Natural killer cell (primary cell): ENCODE measurements at regions not wholly inside any gene's neighbourhood (a gene's known extent, or its start where the extent isn't known, plus 50 kb on each side); places are given as distances from the start of the nearest gene placed in this dataset.

Source experiments
- ATAC-seq, 3 donors: fragments of 150-1000 bp in 2 of 3; fragments of 200-7000 bp in 1 of 3; cut with Tn5 transposase; 1 replicate in 1 of 3; 2 replicates in 2 of 3; pipeline ENCODE4 v1.10.0; 2021; ENCODE audit warnings: mild to moderate bottlenecking in 2 of 3, moderate library complexity in 2 of 3
- DNase-seq, 2 donors: peaks; one replicate each; pipeline versions ENCODE4 v3.0.0 to v3.0.0-alpha.2; 2013 to 2021; ENCODE audit warnings: mixed read lengths in 1 of 2
- H3K27ac ChIP-seq: one replicate; pipeline ENCODE4 v1.5.1; 2013; ENCODE audit warnings: mild to moderate bottlenecking, low read length
- H3K27me3 ChIP-seq: one replicate; pipeline ENCODE4 v1.6.1; 2013; ENCODE audit warnings: low read length; ENCODE audit not compliant: control insufficient read depth, insufficient read depth
- H3K36me3 ChIP-seq: one replicate; pipeline ENCODE4 v1.6.1; 2013; ENCODE audit warnings: low read length; ENCODE audit not compliant: control insufficient read depth, insufficient read depth
- H3K4me1 ChIP-seq: one replicate; pipeline ENCODE4 v1.6.1; 2013; ENCODE audit warnings: low read length; ENCODE audit not compliant: control insufficient read depth, insufficient read depth
- H3K4me3 ChIP-seq: one replicate; pipeline ENCODE4 v1.5.1; 2013; ENCODE audit warnings: low read length
- H3K9me3 ChIP-seq: one replicate; pipeline ENCODE4 v1.6.1; 2013; ENCODE audit warnings: low read length; ENCODE audit not compliant: control insufficient read depth, insufficient read depth
- H3K27ac Mint-ChIP-seq, 2 donors: one replicate each; pipeline ENCODE4 v1.8.0; 2022; ENCODE audit warnings: mild to moderate bottlenecking in 2 of 2, mixed read lengths in 2 of 2, moderate library complexity in 1 of 2
- H3K27me3 Mint-ChIP-seq, 2 donors: one replicate each; pipeline ENCODE4 v1.8.0; 2022; ENCODE audit warnings: low read depth in 2 of 2, mixed read lengths in 2 of 2
- H3K36me3 Mint-ChIP-seq: one replicate; pipeline ENCODE4 v1.8.0; 2022; ENCODE audit warnings: mixed read lengths
- H3K4me1 Mint-ChIP-seq, 2 donors: one replicate each; pipeline ENCODE4 v1.8.0; 2022; ENCODE audit warnings: mixed read lengths in 2 of 2
- H3K4me3 Mint-ChIP-seq: one replicate; pipeline ENCODE4 v1.8.0; 2022; ENCODE audit warnings: mild to moderate bottlenecking, moderate library complexity, mixed read lengths
- H3K9me3 Mint-ChIP-seq, 2 donors: one replicate each; pipeline ENCODE4 v1.8.0; 2022; ENCODE audit warnings: mixed read lengths in 2 of 2
- WGBS: methylation state at CpG from one replicate; pipeline ENCODE4 v1.1.7; 2013; ENCODE audit warnings: missing lambda C conversion rate; ENCODE audit not compliant: insufficient coverage; 5-methylcytosine and 5-hydroxymethylcytosine counted together
- intact Hi-C: fragments of 100-400 bp; cut with micrococcal nuclease; formaldehyde crosslinking; loops from one replicate; pipeline ENCODE4 v1.14.2; 2022
- TF ChIP-seq, protein P1 (sequence below): fragments of 200-600 bp; IDR thresholded peaks from one replicate; pipeline ENCODE4 v1.8.0; 2022; ENCODE audit warnings: antibody characterized with exemption

DNA sequence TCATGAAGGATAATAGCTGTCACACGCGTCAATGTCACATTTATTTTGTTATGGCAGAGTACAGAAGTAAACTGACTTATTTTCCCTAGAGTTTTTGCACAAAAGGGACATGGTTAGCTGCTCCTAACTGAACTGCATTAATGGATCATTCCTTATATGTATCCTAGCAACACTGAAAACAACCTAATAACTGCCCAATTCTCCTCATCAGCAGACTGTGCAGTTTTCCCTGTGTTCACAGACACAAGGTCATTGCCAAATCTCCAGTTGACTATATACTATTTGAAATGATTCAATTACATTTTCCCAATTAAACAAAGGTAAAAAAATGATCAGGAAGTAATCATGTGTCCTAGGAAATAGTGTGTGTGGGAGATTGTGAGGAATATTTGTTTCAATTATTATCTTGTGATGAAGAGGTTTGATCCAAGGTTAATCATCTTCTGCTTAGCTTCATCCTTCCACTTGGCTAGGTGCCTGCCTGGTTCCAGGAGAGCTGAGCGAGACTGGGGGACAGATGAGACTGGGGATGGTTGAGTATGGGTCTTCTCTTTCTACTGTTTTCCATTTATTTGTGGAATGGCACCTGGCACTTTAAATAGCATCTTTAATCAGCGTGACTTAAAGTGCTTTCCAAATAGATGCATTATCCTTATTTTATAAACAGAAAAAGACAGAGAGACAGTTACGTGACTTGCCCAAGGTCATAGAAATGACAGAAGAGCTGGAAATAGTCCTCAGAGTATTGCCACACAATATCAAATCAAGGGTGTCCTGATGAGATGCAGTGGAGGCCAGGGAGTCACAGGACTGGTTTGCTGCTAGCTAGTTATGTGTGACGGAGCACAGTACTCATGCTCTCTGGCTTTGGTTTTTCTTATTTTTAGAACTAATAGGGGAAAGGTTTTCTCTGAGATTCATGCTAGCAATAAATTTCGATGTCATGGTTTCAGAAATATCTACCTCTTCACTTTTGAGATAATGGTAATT is 335.6 kb downstream of the PIK3C3 start:
- DNase-seq (no peak), ATAC-seq (no peak)
- no peaks in the 10 kb centered on the region for H3K27me3 Mint-ChIP-seq
- H3K36me3 Mint-ChIP-seq, result no peaks in the 10 kb centered on the region
- TF ChIP-seq, protein P1, sequence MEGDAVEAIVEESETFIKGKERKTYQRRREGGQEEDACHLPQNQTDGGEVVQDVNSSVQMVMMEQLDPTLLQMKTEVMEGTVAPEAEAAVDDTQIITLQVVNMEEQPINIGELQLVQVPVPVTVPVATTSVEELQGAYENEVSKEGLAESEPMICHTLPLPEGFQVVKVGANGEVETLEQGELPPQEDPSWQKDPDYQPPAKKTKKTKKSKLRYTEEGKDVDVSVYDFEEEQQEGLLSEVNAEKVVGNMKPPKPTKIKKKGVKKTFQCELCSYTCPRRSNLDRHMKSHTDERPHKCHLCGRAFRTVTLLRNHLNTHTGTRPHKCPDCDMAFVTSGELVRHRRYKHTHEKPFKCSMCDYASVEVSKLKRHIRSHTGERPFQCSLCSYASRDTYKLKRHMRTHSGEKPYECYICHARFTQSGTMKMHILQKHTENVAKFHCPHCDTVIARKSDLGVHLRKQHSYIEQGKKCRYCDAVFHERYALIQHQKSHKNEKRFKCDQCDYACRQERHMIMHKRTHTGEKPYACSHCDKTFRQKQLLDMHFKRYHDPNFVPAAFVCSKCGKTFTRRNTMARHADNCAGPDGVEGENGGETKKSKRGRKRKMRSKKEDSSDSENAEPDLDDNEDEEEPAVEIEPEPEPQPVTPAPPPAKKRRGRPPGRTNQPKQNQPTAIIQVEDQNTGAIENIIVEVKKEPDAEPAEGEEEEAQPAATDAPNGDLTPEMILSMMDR, result no peak
- Histone ChIP-seq H3K4me1 (no peaks in the 10 kb centered on the region), H3K4me3 (no peak overlapping the region), H3K36me3 (no peaks in the 10 kb centered on the region), H3K27ac (no peak overlapping the region), H3K27me3 (no peaks in the 10 kb centered on the region), H3K9me3 (no peaks in the 10 kb centered on the region)
- no peak overlapping the region for H3K4me3 Mint-ChIP-seq
- H3K4me1 Mint-ChIP-seq, result no peaks in the 10 kb centered on the region
- H3K9me3 Mint-ChIP-seq, result peaks cover 3 to 4% of the 10 kb centered on the region in 2 donors
- WGBS, result 73% methylated on average over 6 of the region's 7 CpGs
- H3K27ac Mint-ChIP-seq, result no peak overlapping the region
- intact Hi-C loops, result no loop called here

DNA sequence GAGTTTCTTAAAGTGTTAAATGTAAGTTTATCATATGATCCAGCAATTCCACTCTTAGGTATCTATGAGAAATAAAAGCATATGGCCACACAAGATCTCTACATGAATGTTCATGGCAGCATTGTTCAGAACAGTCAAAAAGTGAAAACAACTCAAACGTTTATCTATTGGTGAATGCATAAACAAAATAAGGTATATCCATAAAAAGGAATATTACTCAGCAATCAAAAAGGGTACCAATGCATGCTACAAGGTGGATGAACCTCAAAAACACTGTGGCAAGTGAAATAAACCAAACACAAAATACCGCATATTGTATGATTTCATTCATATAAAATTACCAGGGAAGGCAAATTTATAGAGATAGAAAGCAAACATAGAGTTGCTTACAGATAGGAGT is 337.6 kb downstream of the PIK3C3 start:
- TF ChIP-seq, protein P1, result no peak
- ATAC-seq, result no peak
- H3K4me3 ChIP-seq, result no peak overlapping the region
- H3K36me3 ChIP-seq, result no peaks in the 10 kb centered on the region
- H3K4me1 ChIP-seq, result no peaks in the 10 kb centered on the region
- no peak for DNase-seq
- H3K27me3 ChIP-seq, result no peaks in the 10 kb centered on the region
- 67% methylated on average over 1 of the region's 2 CpGs for WGBS
- no peak overlapping the region for H3K27ac Mint-ChIP-seq
- no peaks in the 10 kb centered on the region for H3K27me3 Mint-ChIP-seq
- no peaks in the 10 kb centered on the region for H3K9me3 ChIP-seq
- intact Hi-C loops, result no loop called here
- no peak overlapping the region for H3K27ac ChIP-seq
- H3K36me3 Mint-ChIP-seq, result no peaks in the 10 kb centered on the region
- H3K4me3 Mint-ChIP-seq, result no peak overlapping the region
- no peaks in the 10 kb centered on the region for H3K4me1 Mint-ChIP-seq
- H3K9me3 Mint-ChIP-seq, result peaks cover under 1 to 4% of the 10 kb centered on the region in 2 donors

- Mint-ChIP-seq H3K36me3 (no peaks in the 10 kb centered on the region), H3K9me3 (peaks cover 0 to 4% of the 10 kb centered on the region in 2 donors), H3K27me3 (no peaks in the 10 kb centered on the region), H3K27ac (no peak overlapping the region), H3K4me1 (no peaks in the 10 kb centered on the region), H3K4me3 (no peak overlapping the region)
- intact Hi-C loops, result no loop called here
- DNase-seq, result no peak
- Histone ChIP-seq H3K27me3 (no peaks in the 10 kb centered on the region), H3K9me3 (no peaks in the 10 kb centered on the region), H3K4me1 (no peaks in the 10 kb centered on the region), H3K36me3 (no peaks in the 10 kb centered on the region), H3K4me3 (no peak overlapping the region), H3K27ac (no peak overlapping the region)
- ATAC-seq, result no peak
- TF ChIP-seq, protein P1, result no peak
- 100% methylated on average over 1 of the region's 1 CpG for WGBS
Measured at GRCh38 chr18:42296192-42296591, 341.2 kb downstream of the PIK3C3 start.

- Histone ChIP-seq H3K9me3 (no peaks in the 10 kb centered on the region), H3K27me3 (no peaks in the 10 kb centered on the region), H3K4me1 (no peaks in the 10 kb centered on the region), H3K4me3 (no peak overlapping the region), H3K27ac (no peak overlapping the region), H3K36me3 (no peaks in the 10 kb centered on the region)
- no peak overlapping the region for H3K27ac Mint-ChIP-seq
- DNase-seq, result no peak
- H3K9me3 Mint-ChIP-seq, result peaks cover 0 to 4% of the 10 kb centered on the region in 2 donors
- H3K4me1 Mint-ChIP-seq, result no peaks in the 10 kb centered on the region
- TF ChIP-seq, protein P1, result no peak
- ATAC-seq, result no peak
- intact Hi-C loops, result no loop called here
- no peak overlapping the region for H3K4me3 Mint-ChIP-seq
- H3K27me3 Mint-ChIP-seq, result no peaks in the 10 kb centered on the region
- no peaks in the 10 kb centered on the region for H3K36me3 Mint-ChIP-seq
Measured at GRCh38 chr18:42296723-42297122, 341.7 kb downstream of the PIK3C3 start.
